Fibroblast of lung (primary cell): ENCODE measurements at regions not wholly inside any gene's neighbourhood (a gene's known extent, or its start where the extent isn't known, plus 50 kb on each side); places are given as distances from the start of the nearest gene placed in this dataset.

ENCODE experiments used
- DNase-seq, 2 donors: peaks; one replicate each; pipeline versions ENCODE4 v3.0.0 to v3.0.0-alpha.2; 2010; ENCODE audit warnings: low read depth in 2 of 2
- H2AFZ ChIP-seq: 2 replicates; pipeline ENCODE4 v1.5.1; 2012; ENCODE audit warnings: low read length, control low read depth, inconsistent platforms
- H3K27ac ChIP-seq: 2 replicates; pipeline ENCODE4 v1.5.1; 2011; ENCODE audit warnings: low read length, control low read depth; ENCODE audit not compliant: insufficient read depth
- H3K27me3 ChIP-seq: 2 replicates; pipeline ENCODE4 v1.5.1; 2011; ENCODE audit warnings: mild to moderate bottlenecking, low read length; ENCODE audit not compliant: control insufficient read depth, insufficient read depth
- H3K36me3 ChIP-seq: 2 replicates; pipeline ENCODE4 v1.5.1; 2011; ENCODE audit warnings: low read length; ENCODE audit not compliant: control insufficient read depth, insufficient read depth
- H3K4me1 ChIP-seq: 2 replicates; pipeline ENCODE4 v1.5.1; 2011; ENCODE audit warnings: low read length; ENCODE audit not compliant: control insufficient read depth, insufficient read depth; ENCODE audit errors: extremely low read depth
- H3K4me2 ChIP-seq: 2 replicates; pipeline ENCODE4 v1.5.1; 2011; ENCODE audit warnings: low read length, control low read depth; ENCODE audit not compliant: insufficient read depth; ENCODE audit errors: extremely low read depth
- H3K4me3 ChIP-seq, 4 experiments: fragments of 200-600 bp in 1 of 4; sonication (generic) in 1 of 4; replicated peaks in 1 of 4; 2 replicates each; pipeline ENCODE4 v1.5.1; 2011 to 2016; ENCODE audit warnings: low read length in 4 of 4, low read depth in 3 of 4, mild to moderate bottlenecking in 3 of 4, control low read depth in 2 of 4, inconsistent platforms in 1 of 4, mixed read lengths in 1 of 4; ENCODE audit not compliant: insufficient read depth in 1 of 4; ENCODE audit errors: control extremely low read depth in 1 of 4
- H3K79me2 ChIP-seq: 2 replicates; pipeline ENCODE4 v1.5.1; 2012; ENCODE audit warnings: mild to moderate bottlenecking, low read length, inconsistent platforms; ENCODE audit not compliant: control insufficient read depth, insufficient read depth
- H3K9ac ChIP-seq: 2 replicates; pipeline ENCODE4 v1.5.1; 2011; ENCODE audit warnings: mild to moderate bottlenecking, low read length, control low read depth; ENCODE audit not compliant: insufficient read depth
- H3K9me3 ChIP-seq: 2 replicates; pipeline ENCODE4 v1.5.1; 2012; ENCODE audit warnings: low read depth, low read length; ENCODE audit not compliant: control insufficient read depth, insufficient read depth
- H4K20me1 ChIP-seq: 2 replicates; pipeline ENCODE4 v1.5.1; 2011; ENCODE audit warnings: low read length; ENCODE audit not compliant: control insufficient read depth, insufficient read depth; ENCODE audit errors: extremely low read depth
- CTCF ChIP-seq, 2 donors: IDR thresholded peaks in 1 of 2; conservative IDR thresholded peaks in 1 of 2; 1 replicate in 1 of 2; 2 replicates in 1 of 2; pipeline ENCODE4 v1.5.1; 2011 to 2012; ENCODE audit warnings: low read length in 2 of 2, control low read depth in 1 of 2, inconsistent platforms in 1 of 2, low read depth in 1 of 2, mild to moderate bottlenecking in 1 of 2
- EZH2 ChIP-seq: IDR thresholded peaks from 2 replicates; pipeline ENCODE4 v1.5.1; 2012; ENCODE audit warnings: low read length, control low read depth, mild to moderate bottlenecking; ENCODE audit errors: missing control alignments

- no peaks in the 10 kb centered on the region for H3K36me3 ChIP-seq
- no peak overlapping the region for H3K27ac ChIP-seq
- H3K9me3 ChIP-seq = no peaks in the 10 kb centered on the region
- no peaks in the 10 kb centered on the region for H3K4me1 ChIP-seq
- no peaks in the 10 kb centered on the region for H3K79me2 ChIP-seq
- H3K9ac ChIP-seq = no peak overlapping the region
- H2AFZ ChIP-seq = no peak overlapping the region
- H3K27me3 ChIP-seq = no peaks in the 10 kb centered on the region
- DNase-seq = no peak
- TF ChIP-seq EZH2 = no peak
- no peak for TF ChIP-seq CTCF (conservative IDR thresholded peaks at IDR 0.05 in 1 of 2, IDR thresholded peaks at IDR 0.05 in 1 of 2; ENCODE audit: low read depth in 1 of 2, low read length in 2 of 2)
- no peak overlapping the region for H3K4me3 ChIP-seq
- H4K20me1 ChIP-seq = no peaks in the 10 kb centered on the region
- no peak overlapping the region for H3K4me2 ChIP-seq
These were observed 208.6 kb downstream of the CWF19L2 start for GRCh38 chr11:107249054-107249453.

GRCh38 chr11:107247167-107247861 lies 210.3 kb downstream of the CWF19L2 start:
- no peaks in the 10 kb centered on the region for H4K20me1 ChIP-seq
- TF ChIP-seq CTCF (conservative IDR thresholded peaks at IDR 0.05 in 1 of 2, IDR thresholded peaks at IDR 0.05 in 1 of 2; ENCODE audit: low read depth in 1 of 2, low read length in 2 of 2) (no peak), EZH2 (no peak)
- no peak for DNase-seq

GRCh38 chr11:107243929-107244328 lies 213.7 kb downstream of the CWF19L2 start:
- Histone ChIP-seq H2AFZ (no peak overlapping the region), H3K79me2 (no peaks in the 10 kb centered on the region), H4K20me1 (no peaks in the 10 kb centered on the region), H3K27ac (no peak overlapping the region), H3K9ac (no peak overlapping the region), H3K4me2 (no peak overlapping the region), H3K9me3 (no peaks in the 10 kb centered on the region), H3K4me1 (no peaks in the 10 kb centered on the region), H3K36me3 (no peaks in the 10 kb centered on the region), H3K4me3 (no peak overlapping the region), H3K27me3 (no peaks in the 10 kb centered on the region)
- TF ChIP-seq CTCF (conservative IDR thresholded peaks at IDR 0.05 in 1 of 2, IDR thresholded peaks at IDR 0.05 in 1 of 2; ENCODE audit: low read depth in 1 of 2, low read length in 2 of 2) (no peak), EZH2 (no peak)
- DNase-seq = no peak

More at GRCh38 chr11:107247167-107247861, 210.3 kb downstream of the CWF19L2 start:
- H2AFZ ChIP-seq = no peak overlapping the region
- no peak overlapping the region for H3K27ac ChIP-seq
- H3K9ac ChIP-seq = no peak overlapping the region
- H3K79me2 ChIP-seq = no peaks in the 10 kb centered on the region
- H3K4me1 ChIP-seq = no peaks in the 10 kb centered on the region
- H3K4me2 ChIP-seq = no peak overlapping the region
- no peak overlapping the region for H3K4me3 ChIP-seq
- H3K36me3 ChIP-seq = no peaks in the 10 kb centered on the region
- H3K27me3 ChIP-seq = no peaks in the 10 kb centered on the region
- H3K9me3 ChIP-seq = no peaks in the 10 kb centered on the region
